GM10266 (cell line): ENCODE measurements at regions not wholly inside any gene's neighbourhood (a gene's known extent, or its start where the extent isn't known, plus 50 kb on each side); places are given as distances from the start of the nearest gene placed in this dataset.

Experiments used
- DNase-seq: peaks from one replicate; pipeline ENCODE4 v3.0.0; 2012; ENCODE audit errors: extremely low spot score
- TF ChIP-seq, protein P1 (sequence below): IDR thresholded peaks from 2 replicates; pipeline ENCODE4 v1.5.1; 2012; ENCODE audit warnings: mild to moderate bottlenecking, low read depth; ENCODE audit not compliant: control insufficient read depth, insufficient read depth; ENCODE audit errors: missing control alignments

DNA sequence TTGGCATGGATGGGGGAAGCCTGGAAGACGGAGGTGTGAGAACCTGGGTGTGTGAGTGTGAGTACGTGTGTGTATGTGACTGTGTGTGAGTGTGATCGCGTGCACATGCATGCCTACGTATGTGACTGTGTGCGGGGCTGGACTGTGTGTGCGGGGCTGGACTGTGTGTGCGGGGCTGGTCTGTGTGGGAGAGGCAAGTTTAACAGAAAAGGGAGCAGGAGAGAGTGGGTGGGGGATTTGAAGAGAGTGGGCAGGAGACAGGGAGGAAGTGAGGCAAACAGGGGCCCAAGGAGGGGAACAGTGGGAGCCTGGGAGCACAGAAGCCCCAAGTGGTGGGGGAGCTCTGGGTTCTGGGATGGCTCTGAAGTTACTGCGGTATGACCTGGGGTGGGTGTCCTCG, 103.7 kb upstream of the LHX5 start:
- no peak for DNase-seq
- TF ChIP-seq, protein P1, sequence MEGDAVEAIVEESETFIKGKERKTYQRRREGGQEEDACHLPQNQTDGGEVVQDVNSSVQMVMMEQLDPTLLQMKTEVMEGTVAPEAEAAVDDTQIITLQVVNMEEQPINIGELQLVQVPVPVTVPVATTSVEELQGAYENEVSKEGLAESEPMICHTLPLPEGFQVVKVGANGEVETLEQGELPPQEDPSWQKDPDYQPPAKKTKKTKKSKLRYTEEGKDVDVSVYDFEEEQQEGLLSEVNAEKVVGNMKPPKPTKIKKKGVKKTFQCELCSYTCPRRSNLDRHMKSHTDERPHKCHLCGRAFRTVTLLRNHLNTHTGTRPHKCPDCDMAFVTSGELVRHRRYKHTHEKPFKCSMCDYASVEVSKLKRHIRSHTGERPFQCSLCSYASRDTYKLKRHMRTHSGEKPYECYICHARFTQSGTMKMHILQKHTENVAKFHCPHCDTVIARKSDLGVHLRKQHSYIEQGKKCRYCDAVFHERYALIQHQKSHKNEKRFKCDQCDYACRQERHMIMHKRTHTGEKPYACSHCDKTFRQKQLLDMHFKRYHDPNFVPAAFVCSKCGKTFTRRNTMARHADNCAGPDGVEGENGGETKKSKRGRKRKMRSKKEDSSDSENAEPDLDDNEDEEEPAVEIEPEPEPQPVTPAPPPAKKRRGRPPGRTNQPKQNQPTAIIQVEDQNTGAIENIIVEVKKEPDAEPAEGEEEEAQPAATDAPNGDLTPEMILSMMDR = no peak

- DNase-seq = no peak
- TF ChIP-seq, protein P1 = no peak
Observed at GRCh38 chr12:113573148-113573547, 101.5 kb upstream of the LHX5 start.

DNA sequence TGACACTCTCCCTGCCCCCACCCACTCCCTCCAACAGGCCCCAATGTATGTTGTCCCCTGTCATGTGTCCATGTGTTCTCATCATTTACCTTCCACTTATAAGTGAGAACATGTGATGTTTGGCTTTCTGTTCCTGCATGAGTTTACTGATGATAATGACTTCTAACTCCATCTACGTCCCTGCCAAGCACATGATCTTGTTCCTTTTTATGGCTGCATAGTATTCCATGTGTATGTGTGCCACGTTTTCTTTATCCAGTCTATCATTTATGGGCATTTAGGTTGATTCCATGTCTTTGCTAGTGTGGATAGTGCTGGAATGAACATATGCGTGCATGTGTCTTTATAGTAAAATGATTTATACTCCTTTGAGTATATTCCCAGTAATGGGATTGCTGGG, 100.0 kb upstream of the LHX5 start:
- no peak for DNase-seq
- TF ChIP-seq, protein P1 = no peak

GRCh38 chr12:113569806-113570205, 98.1 kb upstream of the LHX5 start:
- DNase-seq = no peak
- TF ChIP-seq, protein P1 = no peak

DNA sequence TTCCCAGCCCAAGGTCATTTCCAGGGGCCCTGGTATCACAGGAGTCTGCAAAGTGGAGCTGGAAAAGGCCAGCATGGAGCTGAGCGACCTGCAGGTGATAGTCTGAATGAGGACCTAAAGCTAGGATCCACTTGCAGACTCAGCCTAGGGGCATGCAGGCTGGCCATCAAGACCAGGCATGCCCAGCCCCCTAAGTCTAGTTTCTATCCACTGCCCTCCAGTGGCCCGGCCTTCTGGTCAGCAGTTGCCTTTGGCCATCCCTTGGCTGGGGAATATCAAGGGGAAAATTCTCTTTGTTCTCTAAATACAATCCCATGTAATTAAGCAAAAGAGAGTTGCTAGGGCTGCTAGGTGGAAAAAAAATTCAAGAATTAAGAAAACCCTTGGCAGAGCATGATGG, 96.3 kb upstream of the LHX5 start:
- TF ChIP-seq, protein P1 = no peak
- DNase-seq = no peak

GRCh38 chr12:113565368-113565767, 93.7 kb upstream of the LHX5 start:
- no peak for DNase-seq
- TF ChIP-seq, protein P1 = no peak

DNA sequence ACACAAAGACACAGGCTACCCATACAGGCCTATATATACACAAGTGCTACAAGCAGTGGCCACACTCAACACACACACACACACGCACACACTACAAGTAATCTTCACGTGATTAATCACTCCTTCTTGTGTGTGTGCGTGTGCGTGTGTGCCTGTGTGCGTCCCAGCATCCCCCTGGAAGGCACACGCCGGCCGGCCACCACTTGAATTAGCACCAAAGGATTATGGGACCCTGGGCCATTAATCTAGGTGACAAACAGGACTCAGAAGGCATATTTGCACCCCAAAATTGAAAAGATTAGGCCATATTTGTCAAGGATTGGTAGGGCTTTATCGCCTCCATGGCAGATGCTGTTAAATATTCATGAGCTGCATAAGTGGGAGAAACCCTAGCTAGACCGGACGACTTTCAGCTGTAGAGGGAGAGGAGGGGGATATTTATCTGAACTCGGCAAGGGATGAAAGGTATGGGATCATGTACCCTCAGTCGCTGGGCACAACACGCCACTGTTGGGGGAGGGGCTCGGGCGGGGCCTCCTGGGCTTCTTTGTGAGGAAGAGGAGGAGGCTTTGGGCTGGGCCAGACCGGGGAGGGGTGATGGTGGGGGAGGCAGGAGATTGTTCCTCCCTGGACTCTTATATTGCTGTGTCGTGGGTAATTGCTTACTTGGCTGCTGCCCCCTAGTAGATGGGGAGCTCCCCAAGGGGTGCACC, 89.6 kb upstream of the LHX5 start:
- TF ChIP-seq, protein P1 = no peak
- no peak for DNase-seq
